HG02623 (cell line): ENCODE measurements at regions not wholly inside any gene's neighbourhood (a gene's known extent, or its start where the extent isn't known, plus 50 kb on each side); places are given as distances from the start of the nearest gene placed in this dataset.
"Not testable (repeated sequence)": the region's sequence is repeated elsewhere in the genome, so short reads cannot be mapped to it uniquely, and the experiment has no call there.

Experiments used
- ATAC-seq: cut with Tn5 transposase; IDR thresholded peaks from one replicate; pipeline ENCODE4 v1.9.1; 2021; ENCODE audit warnings: moderate library complexity; ENCODE audit not compliant: unreplicated experiment

- no peak for ATAC-seq
Measured at GRCh38 chr7:51471981-51472296, 155.3 kb upstream of the COBL start.

GRCh38 chr7:51471210-51471980 lies 154.8 kb upstream of the COBL start:
- no peak for ATAC-seq

- ATAC-seq = no peak
Measured at GRCh38 chr7:51467384-51468017, 150.9 kb upstream of the COBL start.

- no peak for ATAC-seq
Measured at GRCh38 chr7:51459809-51460208, 143.2 kb upstream of the COBL start.

GRCh38 chr7:51458693-51459092 lies 142.1 kb upstream of the COBL start:
- no peak for ATAC-seq

- no peak for ATAC-seq
Measured at GRCh38 chr7:51457079-51457478, 140.5 kb upstream of the COBL start.

- ATAC-seq = no peak
Measured at GRCh38 chr7:51456431-51457060, 139.9 kb upstream of the COBL start.

- ATAC-seq = no peak
Measured at GRCh38 chr7:51455948-51456347, 139.3 kb upstream of the COBL start.

GRCh38 chr7:51455513-51455912 lies 138.9 kb upstream of the COBL start:
- ATAC-seq = no peak

GRCh38 chr7:51455086-51455485 lies 138.5 kb upstream of the COBL start:
- ATAC-seq = no peak

- ATAC-seq = no peak
Measured at GRCh38 chr7:51452694-51453093, 136.1 kb upstream of the COBL start.

- ATAC-seq = no peak
Measured at GRCh38 chr7:51451751-51452476, 135.3 kb upstream of the COBL start.

- ATAC-seq = no peak
Measured at GRCh38 chr7:51450541-51450940, 133.9 kb upstream of the COBL start.

GRCh38 chr7:51446785-51447184 lies 130.2 kb upstream of the COBL start:
- no peak for ATAC-seq

- ATAC-seq = no peak
Measured at GRCh38 chr7:51446356-51446755, 129.7 kb upstream of the COBL start.

- no peak for ATAC-seq
Measured at GRCh38 chr7:51444936-51445335, 128.3 kb upstream of the COBL start.

GRCh38 chr7:51430480-51431086 lies 114.0 kb upstream of the COBL start:
- peak; percentile 68 for ATAC-seq

GRCh38 chr7:51428217-51428887 lies 111.7 kb upstream of the COBL start:
- ATAC-seq = no peak

GRCh38 chr7:51426163-51426562 lies 109.6 kb upstream of the COBL start:
- no peak for ATAC-seq

GRCh38 chr7:51409934-51410333 lies 93.3 kb upstream of the COBL start:
- ATAC-seq = not testable (repeated sequence)

GRCh38 chr7:51397608-51398007 lies 81.0 kb upstream of the COBL start:
- not testable (repeated sequence) for ATAC-seq
